Liver (tissue), 3 donors: ENCODE measurements at regions not wholly inside any gene's neighbourhood (a gene's known extent, or its start where the extent isn't known, plus 50 kb on each side); places are given as distances from the start of the nearest gene placed in this dataset.

Experiments
- ATF3 ChIP-seq: IDR thresholded peaks from 2 replicates; pipeline ENCODE4 v1.6.1; 2016; ENCODE audit warnings: antibody characterized with exemption
- CTCF ChIP-seq: fragments of 150-350 bp; IDR thresholded peaks from 2 replicates; pipeline ENCODE4 v1.5.1; 2017; ENCODE audit warnings: improper control_type of control experiment, low read depth, low read length; ENCODE audit not compliant: missing input control
- EGR1 ChIP-seq, 2 donors: IDR thresholded peaks; 2 replicates each; pipeline ENCODE4 v1.6.1; 2016 to 2018; ENCODE audit warnings: antibody characterized with exemption in 2 of 2, low read depth in 2 of 2
- JUND ChIP-seq, 2 donors: IDR thresholded peaks; 2 replicates each; pipeline ENCODE4 v1.6.1; 2016; ENCODE audit warnings: antibody characterized with exemption in 2 of 2
- RAD21 ChIP-seq, 2 donors: IDR thresholded peaks; 2 replicates each; pipeline ENCODE4 v1.6.1; 2016; ENCODE audit warnings: antibody characterized with exemption in 2 of 2, mild to moderate bottlenecking in 2 of 2
- REST ChIP-seq: IDR thresholded peaks from 2 replicates; pipeline ENCODE4 v1.6.1; 2016; ENCODE audit warnings: antibody characterized with exemption, mild to moderate bottlenecking
- SP1 ChIP-seq: IDR thresholded peaks from 2 replicates; pipeline ENCODE4 v1.6.1; 2018; ENCODE audit warnings: antibody characterized with exemption, mild to moderate bottlenecking
- ZBTB33 ChIP-seq: IDR thresholded peaks from 2 replicates; pipeline ENCODE4 v1.6.1; 2016; ENCODE audit warnings: antibody characterized with exemption
- donor health status: healthy.
- donor health status: healthy.

- TF ChIP-seq CTCF: no peak
- TF ChIP-seq REST: no peak
- TF ChIP-seq JUND (IDR thresholded peaks at IDR 0.05): no peak
- TF ChIP-seq SP1: no peak
- no peak for TF ChIP-seq ZBTB33
- no peak for TF ChIP-seq EGR1 (IDR thresholded peaks at IDR 0.05; ENCODE audit: low read depth in 2 of 2)
- TF ChIP-seq ATF3: no peak
- peak in 1 of 2 donors; percentile 5 for TF ChIP-seq RAD21 (IDR thresholded peaks at IDR 0.05)
Measured at GRCh38 chr1:198829944-198830343, 191.1 kb downstream of the PTPRC start.
